ENCODE measurements at regions not wholly inside any gene's neighbourhood (a gene's known extent, or its start where the extent isn't known, plus 50 kb on each side); places are given as distances from the start of the nearest gene placed in this dataset.

GRCh38 chr17:79506150-79506870 is 104.5 kb downstream of the RBFOX3 start:
- in situ Hi-C loops (cut with MboI; ENCODE audit: low sequenced_read_pairs), result no loop called here

- in situ Hi-C loops (cut with MboI; ENCODE audit: low sequenced_read_pairs), result no loop called here
Measured at GRCh38 chr17:79505199-79505598, 105.7 kb downstream of the RBFOX3 start.

DNA sequence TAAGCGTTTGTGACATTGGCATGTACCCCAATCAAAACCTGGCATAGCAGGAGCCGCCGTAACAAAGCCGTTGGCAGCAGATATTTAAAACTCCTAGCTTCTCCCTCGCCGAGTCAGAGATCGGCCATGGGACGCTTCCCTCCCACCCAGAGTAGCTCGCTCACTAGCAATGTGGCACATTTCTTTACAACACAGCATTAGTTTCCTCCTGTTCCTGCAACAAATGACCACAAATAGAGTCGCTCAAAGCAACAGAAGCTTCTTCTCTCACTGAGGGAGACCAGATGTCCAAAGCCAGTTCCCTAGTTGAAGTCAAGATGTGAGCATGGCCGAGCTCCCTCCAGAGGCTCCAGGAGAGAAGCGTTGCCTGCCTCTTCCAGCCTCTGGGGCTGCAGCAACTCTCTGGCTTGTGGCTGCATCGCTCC is 106.7 kb downstream of the RBFOX3 start:
- in situ Hi-C loops (cut with MboI; ENCODE audit: low sequenced_read_pairs), result no loop called here

DNA sequence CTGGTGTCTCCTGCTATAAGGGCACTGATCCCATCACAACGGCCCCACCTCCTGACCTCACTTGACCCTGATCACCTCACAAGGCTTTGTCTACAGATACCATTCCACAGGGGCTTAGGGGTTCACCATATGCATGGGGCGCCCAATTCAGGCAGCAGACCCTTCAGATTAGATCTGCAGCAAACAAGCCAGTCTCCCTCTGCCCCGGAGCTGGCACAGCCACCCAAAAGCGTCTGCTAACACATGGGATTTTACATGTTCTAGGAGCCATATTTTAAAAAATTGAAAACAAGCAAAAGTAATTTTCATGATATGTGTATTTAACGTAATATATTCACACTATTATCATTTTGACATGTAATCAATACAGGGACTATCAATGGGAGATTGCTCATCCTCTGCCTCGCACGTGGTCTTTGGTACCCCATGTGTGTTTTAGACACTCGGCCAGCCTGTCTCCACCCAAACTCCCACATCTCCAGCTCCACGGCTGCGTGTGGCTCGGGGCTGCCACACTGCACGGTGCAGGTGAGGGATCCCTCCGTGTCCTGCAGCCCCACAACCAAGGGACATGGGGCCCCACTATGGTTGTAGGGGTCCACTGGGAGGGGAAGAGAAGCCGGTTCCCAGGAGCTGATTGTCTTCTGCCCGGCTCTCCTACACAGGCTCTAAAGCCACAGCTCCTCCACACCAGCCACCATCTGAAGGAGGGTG is 107.6 kb downstream of the RBFOX3 start:
- in situ Hi-C loops (cut with MboI; ENCODE audit: low sequenced_read_pairs), result no loop called here

DNA sequence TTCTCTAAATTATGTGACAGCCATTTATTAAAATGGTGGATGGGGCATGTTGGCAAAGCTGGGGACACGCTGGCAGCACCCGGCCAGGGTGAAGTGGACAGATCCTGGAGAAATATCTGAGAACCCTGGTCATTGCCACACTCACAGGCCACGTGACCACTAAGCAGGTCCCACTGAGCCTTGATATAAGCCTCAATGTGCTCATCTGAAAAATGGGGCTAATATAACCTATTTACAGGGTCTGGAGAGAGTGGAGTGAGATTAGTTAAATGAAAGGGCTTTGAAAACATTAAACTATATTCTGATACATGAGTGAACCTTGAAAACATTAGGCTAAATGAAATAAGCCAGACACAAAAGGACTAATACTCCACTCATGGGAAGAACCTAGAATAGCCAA is 108.9 kb downstream of the RBFOX3 start:
- in situ Hi-C loops (cut with MboI; ENCODE audit: low sequenced_read_pairs), result no loop called here

DNA sequence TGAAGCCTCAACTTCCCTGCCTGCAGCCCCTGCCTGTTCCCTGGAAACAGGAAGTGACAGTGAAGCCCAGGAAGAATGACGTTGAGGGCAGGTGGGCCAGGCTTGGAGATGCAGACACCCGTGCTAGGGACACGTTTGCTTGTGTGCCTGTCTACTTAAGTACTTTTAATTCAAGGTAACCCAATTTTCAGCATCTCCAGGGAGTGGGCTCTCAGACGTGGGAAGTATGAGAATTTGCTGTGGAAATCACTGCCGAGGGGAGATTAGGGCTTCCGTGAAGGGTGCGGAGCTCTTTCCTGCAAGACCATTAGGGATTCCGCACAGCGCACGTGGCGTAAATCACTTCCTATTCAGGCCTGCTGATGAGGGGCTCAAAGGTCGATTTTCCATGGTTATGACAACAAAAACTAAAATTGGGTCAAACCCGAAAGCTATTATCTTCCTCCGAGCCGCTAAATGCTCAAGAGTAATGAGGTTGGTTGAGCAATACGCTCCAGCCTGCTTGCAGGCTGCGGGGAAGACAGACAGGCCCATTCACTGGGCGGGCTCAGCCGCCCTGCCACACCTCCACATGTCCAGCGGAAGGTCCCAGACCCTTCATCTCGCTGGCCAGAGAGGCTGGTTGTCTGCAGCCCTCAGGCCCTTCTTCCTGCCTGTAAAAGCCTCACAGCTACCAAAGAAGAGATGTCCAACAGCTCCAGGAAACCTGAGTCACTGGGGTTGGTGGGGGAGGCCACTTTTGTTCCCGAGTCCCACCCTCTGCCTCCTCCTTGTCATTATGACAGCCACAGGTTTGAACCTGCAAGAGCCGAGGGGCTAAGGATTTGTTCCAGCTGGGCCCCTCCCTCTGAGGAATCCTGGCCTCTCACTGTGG is 109.9 kb downstream of the RBFOX3 start:
- in situ Hi-C loops (cut with MboI; ENCODE audit: low sequenced_read_pairs), result no loop called here

GRCh38 chr17:79498854-79499253 is 112.0 kb downstream of the RBFOX3 start:
- in situ Hi-C loops (cut with MboI; ENCODE audit: low sequenced_read_pairs), result no loop called here

DNA sequence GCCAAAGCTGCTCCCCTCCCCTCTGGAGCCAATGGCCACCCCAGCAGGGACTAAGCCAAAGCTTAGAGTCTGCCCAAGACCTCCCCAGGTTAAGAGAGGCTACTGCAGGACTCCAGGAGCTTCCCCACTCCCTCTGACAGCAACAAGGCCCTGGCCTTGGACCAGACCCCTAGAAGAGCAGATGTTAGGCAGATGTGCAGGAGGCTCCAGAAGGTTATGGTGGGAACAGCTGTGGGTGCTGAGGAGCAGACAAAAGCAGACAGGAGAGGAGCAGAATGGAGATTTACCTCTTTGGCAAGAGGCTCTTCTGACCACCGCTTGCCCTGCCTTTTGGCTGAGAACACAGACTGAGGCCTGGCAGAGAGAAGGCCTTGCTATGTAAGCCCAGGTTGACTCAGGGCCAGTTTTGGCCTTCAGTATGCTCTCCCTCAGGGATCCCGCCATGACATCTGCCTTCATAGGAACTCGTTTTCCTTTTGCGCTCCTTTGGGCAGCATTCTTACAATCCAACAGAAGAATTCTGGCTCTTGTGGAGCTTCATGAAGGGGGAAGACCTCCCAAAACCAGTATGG is 113.0 kb downstream of the RBFOX3 start:
- in situ Hi-C loops (cut with MboI; ENCODE audit: low sequenced_read_pairs), result no loop called here

GRCh38 chr17:79496422-79497005 is 114.3 kb downstream of the RBFOX3 start:
- in situ Hi-C loops (cut with MboI; ENCODE audit: low sequenced_read_pairs), result no loop called here

DNA sequence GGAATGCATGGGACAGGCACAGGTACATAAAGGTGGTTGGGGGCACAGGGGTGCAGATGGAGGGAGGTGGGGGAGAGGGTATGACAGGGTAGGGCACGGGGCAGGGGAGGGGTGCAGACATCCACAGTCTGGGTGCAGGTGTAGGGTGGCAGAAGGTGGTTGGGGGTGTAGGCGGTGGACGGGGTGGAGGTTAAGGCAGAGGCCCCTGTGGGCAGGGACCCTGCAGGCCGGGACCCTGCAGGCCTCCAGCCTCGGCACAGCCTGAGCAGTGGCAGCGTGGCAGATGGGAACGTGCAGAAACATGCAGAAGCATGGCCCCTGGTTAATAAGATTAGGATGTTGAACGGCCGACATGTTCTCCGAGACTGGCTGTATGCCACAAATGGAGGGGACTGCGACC is 115.2 kb downstream of the RBFOX3 start:
- in situ Hi-C loops (cut with MboI; ENCODE audit: low sequenced_read_pairs), result no loop called here

DNA sequence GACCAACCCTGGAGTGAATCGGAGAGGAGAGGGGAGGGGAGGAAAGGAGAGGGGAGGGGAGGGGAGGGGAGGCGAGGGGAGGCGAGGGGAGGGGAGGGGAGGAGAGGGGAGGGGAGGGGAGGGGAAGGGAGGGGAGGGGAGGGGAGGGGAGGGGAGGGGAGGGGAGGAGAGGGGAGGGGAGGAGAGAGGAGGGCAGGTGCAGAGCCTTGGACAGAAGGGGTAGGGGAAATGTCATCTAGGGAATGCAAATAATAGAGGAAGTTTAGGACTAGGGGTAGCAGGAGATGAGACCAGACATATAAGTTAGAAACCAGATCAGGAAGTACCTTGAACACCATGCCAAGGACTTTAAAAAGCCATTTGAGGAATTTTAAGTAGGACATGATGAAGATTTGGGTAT is 119.8 kb downstream of the RBFOX3 start:
- in situ Hi-C loops (cut with MboI; ENCODE audit: low sequenced_read_pairs), result no loop called here

GRCh38 chr17:79490530-79490929 is 120.3 kb downstream of the RBFOX3 start:
- in situ Hi-C loops (cut with MboI; ENCODE audit: low sequenced_read_pairs), result no loop called here

- in situ Hi-C loops (cut with MboI; ENCODE audit: low sequenced_read_pairs), result no loop called here
Measured at GRCh38 chr17:79487149-79487548, 123.7 kb downstream of the RBFOX3 start.

- in situ Hi-C loops (cut with MboI; ENCODE audit: low sequenced_read_pairs), result no loop called here
Measured at GRCh38 chr17:79485991-79486390, 124.9 kb downstream of the RBFOX3 start.

- in situ Hi-C loops (cut with MboI; ENCODE audit: low sequenced_read_pairs), result no loop called here
Measured at GRCh38 chr17:79485419-79485985, 125.3 kb downstream of the RBFOX3 start.

GRCh38 chr17:79484600-79485418 is 126.0 kb downstream of the RBFOX3 start:
- in situ Hi-C loops (cut with MboI; ENCODE audit: low sequenced_read_pairs), result no loop called here

GRCh38 chr17:79483842-79484241 is 127.0 kb downstream of the RBFOX3 start:
- in situ Hi-C loops (cut with MboI; ENCODE audit: low sequenced_read_pairs), result no loop called here

GRCh38 chr17:79482727-79483521 is 127.9 kb downstream of the RBFOX3 start:
- in situ Hi-C loops (cut with MboI; ENCODE audit: low sequenced_read_pairs), result no loop called here

DNA sequence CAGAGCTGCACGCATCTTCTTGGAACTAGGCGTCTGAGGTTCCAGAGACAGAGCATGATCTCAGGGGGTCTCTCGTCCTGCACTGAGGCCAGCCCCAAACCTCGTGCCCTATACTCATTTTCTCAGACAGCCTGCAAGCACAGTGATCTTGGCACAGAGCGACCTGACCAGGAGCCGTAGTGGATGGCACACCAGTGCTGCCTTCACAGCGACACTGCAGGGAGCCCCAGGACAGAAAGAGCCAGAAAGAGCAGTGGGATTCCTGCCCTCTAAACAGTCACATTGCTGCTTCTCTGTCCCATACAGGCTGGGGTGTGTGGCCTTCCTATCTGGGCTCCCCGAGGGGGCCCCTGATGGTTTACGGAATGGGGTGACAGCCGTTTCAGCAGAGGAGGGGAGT is 131.0 kb downstream of the RBFOX3 start:
- in situ Hi-C loops (cut with MboI; ENCODE audit: low sequenced_read_pairs), result no loop called here

Data from HL-60/S4 (cell line).